Hepatocyte (in vitro differentiated cells): ENCODE measurements at regions not wholly inside any gene's neighbourhood (a gene's known extent, or its start where the extent isn't known, plus 50 kb on each side); places are given as distances from the start of the nearest gene placed in this dataset.

Experiments used
- DNase-seq: peaks from one replicate; pipeline ENCODE4 v3.0.0-alpha.2; 2016; ENCODE audit warnings: low spot score
- H2AFZ ChIP-seq: fragments of 200-600 bp; sonication (generic); 2 replicates; pipeline ENCODE4 v1.6.0; 2016; ENCODE audit warnings: antibody characterized with exemption, mild to moderate bottlenecking
- H3K27ac ChIP-seq: fragments of 200-600 bp; sonication (generic); 2 replicates; pipeline ENCODE4 v1.5.1; 2016; ENCODE audit warnings: mild to moderate bottlenecking
- H3K27me3 ChIP-seq: fragments of 200-600 bp; sonication (generic); 2 replicates; pipeline ENCODE4 v1.6.1; 2016
- H3K36me3 ChIP-seq: fragments of 200-600 bp; sonication (generic); replicated peaks from 2 replicates; pipeline ENCODE4 v1.5.1; 2016; ENCODE audit warnings: low read depth; ENCODE audit not compliant: insufficient read depth
- H3K4me1 ChIP-seq: fragments of 200-600 bp; sonication (generic); 2 replicates; pipeline ENCODE4 v1.5.1; 2016; ENCODE audit warnings: mild to moderate bottlenecking, moderate library complexity; ENCODE audit not compliant: insufficient read depth
- H3K4me2 ChIP-seq: fragments of 200-600 bp; sonication (generic); 2 replicates; pipeline ENCODE4 v1.6.0; 2016
- H3K4me3 ChIP-seq: fragments of 200-600 bp; sonication (generic); 2 replicates; pipeline ENCODE4 v1.5.1; 2016; ENCODE audit warnings: mild to moderate bottlenecking
- H3K79me2 ChIP-seq: fragments of 200-600 bp; sonication (generic); 2 replicates; pipeline ENCODE4 v1.6.0; 2017; ENCODE audit warnings: mild to moderate bottlenecking
- H3K9me2 ChIP-seq: fragments of 200-600 bp; sonication (generic); replicated peaks from 2 replicates; pipeline ENCODE4 v1.6.0; 2017; ENCODE audit warnings: mild to moderate bottlenecking; ENCODE audit not compliant: insufficient read depth
- H3K9me3 ChIP-seq: fragments of 200-600 bp; sonication (generic); 2 replicates; pipeline ENCODE4 v1.5.1; 2016; ENCODE audit warnings: low read depth, mild to moderate bottlenecking
- H4K20me1 ChIP-seq: fragments of 200-600 bp; sonication (generic); 2 replicates; pipeline ENCODE4 v1.6.0; 2016; ENCODE audit warnings: mild to moderate bottlenecking; ENCODE audit not compliant: insufficient read depth, poor library complexity, severe bottlenecking
- CTCF ChIP-seq: fragments of 200-600 bp; sonication (generic); IDR thresholded peaks from 2 replicates; pipeline ENCODE4 v1.5.1; 2016; ENCODE audit warnings: antibody characterized with exemption, mild to moderate bottlenecking; ENCODE audit not compliant: poor library complexity
- EZH2 ChIP-seq: fragments of 200-600 bp; sonication (generic); IDR thresholded peaks from 2 replicates; pipeline ENCODE4 v1.6.1; 2016; ENCODE audit warnings: antibody characterized with exemption, mild to moderate bottlenecking, borderline replicate concordance
- EZH2phosphoT487 ChIP-seq: fragments of 200-600 bp; sonication (generic); IDR thresholded peaks from one replicate; pipeline ENCODE4 v1.6.1; 2018; ENCODE audit warnings: antibody characterized with exemption, mild to moderate bottlenecking, low read depth, moderate library complexity; ENCODE audit not compliant: unreplicated experiment, severe bottlenecking
- WGBS: methylation state at CpG from one replicate; pipeline ENCODE4 v1.1.6; 2016; ENCODE audit warnings: low lambda C conversion rate; ENCODE audit errors: missing lambda C conversion rate; 5-methylcytosine and 5-hydroxymethylcytosine counted together

- no peak overlapping the region for H3K27ac ChIP-seq
- H3K4me3 ChIP-seq: no peak overlapping the region
- peaks cover 4% of the 10 kb centered on the region for H3K9me2 ChIP-seq
- no peak overlapping the region for H2AFZ ChIP-seq
- H3K4me1 ChIP-seq: no peaks in the 10 kb centered on the region
- H3K27me3 ChIP-seq: no peaks in the 10 kb centered on the region
- no peaks in the 10 kb centered on the region for H3K36me3 ChIP-seq
- no peak overlapping the region for H3K4me2 ChIP-seq
- TF ChIP-seq EZH2phosphoT487 (no peak), EZH2 (no peak), CTCF (no peak)
- H3K9me3 ChIP-seq: no peaks in the 10 kb centered on the region
- no peaks in the 10 kb centered on the region for H3K79me2 ChIP-seq
- WGBS: 65% methylated on average over 2 of the region's 2 CpGs
- DNase-seq: no peak
- no peaks in the 10 kb centered on the region for H4K20me1 ChIP-seq
Measured at GRCh38 chr1:170388489-170388888, 143.5 kb upstream of the GORAB start.

GRCh38 chr1:170395149-170395548 lies 136.8 kb upstream of the GORAB start:
- TF ChIP-seq EZH2phosphoT487 (no peak), CTCF (no peak), EZH2 (no peak)
- no peaks in the 10 kb centered on the region for H3K9me3 ChIP-seq
- H4K20me1 ChIP-seq: no peaks in the 10 kb centered on the region
- H3K4me3 ChIP-seq: no peak overlapping the region
- DNase-seq: no peak
- WGBS: 85% methylated on average over 2 of the region's 2 CpGs
- no peaks in the 10 kb centered on the region for H3K79me2 ChIP-seq
- no peaks in the 10 kb centered on the region for H3K4me1 ChIP-seq
- H2AFZ ChIP-seq: no peak overlapping the region
- H3K4me2 ChIP-seq: no peak overlapping the region
- no peak overlapping the region for H3K27ac ChIP-seq
- H3K9me2 ChIP-seq: no peaks in the 10 kb centered on the region
- no peaks in the 10 kb centered on the region for H3K27me3 ChIP-seq
- no peaks in the 10 kb centered on the region for H3K36me3 ChIP-seq

GRCh38 chr1:170397061-170397460 lies 134.9 kb upstream of the GORAB start:
- no peak overlapping the region for H2AFZ ChIP-seq
- no peaks in the 10 kb centered on the region for H4K20me1 ChIP-seq
- no peak overlapping the region for H3K27ac ChIP-seq
- H3K4me3 ChIP-seq: no peak overlapping the region
- DNase-seq: no peak
- no peak for TF ChIP-seq EZH2phosphoT487
- TF ChIP-seq EZH2: no peak
- TF ChIP-seq CTCF: no peak
- no peaks in the 10 kb centered on the region for H3K27me3 ChIP-seq
- H3K36me3 ChIP-seq: no peaks in the 10 kb centered on the region
- no peaks in the 10 kb centered on the region for H3K4me1 ChIP-seq
- no peaks in the 10 kb centered on the region for H3K9me3 ChIP-seq
- no peaks in the 10 kb centered on the region for H3K79me2 ChIP-seq
- H3K9me2 ChIP-seq: no peaks in the 10 kb centered on the region
- H3K4me2 ChIP-seq: no peak overlapping the region
